CD14-positive monocyte (primary cell): ENCODE measurements at regions not wholly inside any gene's neighbourhood (a gene's known extent, or its start where the extent isn't known, plus 50 kb on each side); places are given as distances from the start of the nearest gene placed in this dataset.

Source experiments
- DNase-seq, 3 donors: peaks; one replicate each; pipeline ENCODE4 v3.0.0-alpha.2; 2011 to 2022
- H2AFZ ChIP-seq: 2 replicates; pipeline ENCODE4 v1.6.0; 2012; ENCODE audit warnings: mild to moderate bottlenecking, low read depth, low read length, inconsistent platforms; ENCODE audit not compliant: insufficient read depth, poor library complexity, severe bottlenecking
- H3K27ac ChIP-seq, 2 donors: 1 replicate in 1 of 2; 2 replicates in 1 of 2; pipeline ENCODE4 v1.5.1; 2012 to 2013; ENCODE audit warnings: low read length in 2 of 2, control low read depth in 1 of 2, inconsistent platforms in 1 of 2, low read depth in 1 of 2, mild to moderate bottlenecking in 1 of 2
- H3K27me3 ChIP-seq, 2 donors: one replicate each; pipeline versions ENCODE4 v1.6.0 to v1.6.1; 2011 to 2013; ENCODE audit warnings: low read length in 2 of 2; ENCODE audit not compliant: control insufficient read depth in 2 of 2, insufficient read depth in 2 of 2
- H3K36me3 ChIP-seq, 2 donors: replicated peaks in 1 of 2; 1 replicate in 1 of 2; 2 replicates in 1 of 2; pipeline versions ENCODE4 v1.5.1 to v1.6.1; 2012 to 2013; ENCODE audit warnings: low read length in 2 of 2, control low read depth in 1 of 2, inconsistent platforms in 1 of 2, mild to moderate bottlenecking in 1 of 2; ENCODE audit not compliant: insufficient read depth in 2 of 2, control insufficient read depth in 1 of 2
- H3K4me1 ChIP-seq, 2 donors: 1 replicate in 1 of 2; 2 replicates in 1 of 2; pipeline versions ENCODE4 v1.5.1 to v1.6.1; 2012 to 2013; ENCODE audit warnings: low read length in 2 of 2, control low read depth in 1 of 2, inconsistent platforms in 1 of 2, mild to moderate bottlenecking in 1 of 2, moderate library complexity in 1 of 2; ENCODE audit not compliant: insufficient read depth in 2 of 2, control insufficient read depth in 1 of 2
- H3K4me2 ChIP-seq: replicated peaks from 2 replicates; pipeline ENCODE3; 2012; ENCODE audit warnings: low read length, moderate library complexity, mild to moderate bottlenecking; ENCODE audit not compliant: poor library complexity, severe bottlenecking; ENCODE audit errors: extremely low read depth
- H3K4me3 ChIP-seq, 3 experiments: fragments of 200-600 bp in 1 of 3; sonication (generic) in 1 of 3; replicated peaks in 1 of 3; 1 replicate in 2 of 3; 2 replicates in 1 of 3; pipeline ENCODE4 v1.5.1; 2011 to 2013; ENCODE audit warnings: low read length in 3 of 3, mild to moderate bottlenecking in 3 of 3, control low read depth in 2 of 3, low read depth in 2 of 3, inconsistent platforms in 1 of 3, moderate library complexity in 1 of 3
- H3K79me2 ChIP-seq: 2 replicates; pipeline ENCODE4 v1.6.0; 2012; ENCODE audit warnings: mild to moderate bottlenecking, control low read depth, inconsistent platforms, low read length, moderate library complexity; ENCODE audit not compliant: insufficient read depth
- H3K9ac ChIP-seq: 2 replicates; pipeline ENCODE4 v1.6.0; 2017; ENCODE audit warnings: low read length, mild to moderate bottlenecking; ENCODE audit not compliant: insufficient read depth, poor library complexity, severe bottlenecking
- H3K9me3 ChIP-seq, 2 donors: replicated peaks in 1 of 2; 1 replicate in 1 of 2; 2 replicates in 1 of 2; pipeline versions ENCODE4 v1.5.1 to v1.6.1; 2012 to 2013; ENCODE audit warnings: low read length in 2 of 2, control low read depth in 1 of 2; ENCODE audit not compliant: control insufficient read depth in 1 of 2, insufficient read depth in 1 of 2
- H4K20me1 ChIP-seq: 2 replicates; pipeline ENCODE4 v1.6.0; 2012; ENCODE audit warnings: mild to moderate bottlenecking, low read length, control low read depth, moderate library complexity; ENCODE audit not compliant: insufficient read depth
- H3K27ac Mint-ChIP-seq, 7 donors: one replicate each; pipeline ENCODE4 v1.8.0; 2020; ENCODE audit warnings: mild to moderate bottlenecking in 7 of 7, mixed read lengths in 7 of 7, moderate library complexity in 6 of 7, inconsistent platforms in 2 of 7
- H3K27me3 Mint-ChIP-seq, 3 donors: one replicate each; pipeline ENCODE4 v1.8.0; 2021 to 2022; ENCODE audit warnings: low read depth in 3 of 3, mild to moderate bottlenecking in 3 of 3, mixed read lengths in 3 of 3, moderate library complexity in 3 of 3, inconsistent platforms in 1 of 3
- H3K36me3 Mint-ChIP-seq, 2 donors: one replicate each; pipeline ENCODE4 v1.8.0; 2020; ENCODE audit warnings: mixed read lengths in 2 of 2, inconsistent platforms in 1 of 2, mild to moderate bottlenecking in 1 of 2
- H3K4me1 Mint-ChIP-seq: one replicate; pipeline ENCODE4 v1.8.0; 2020; ENCODE audit warnings: mild to moderate bottlenecking, mixed read lengths
- H3K4me3 Mint-ChIP-seq, 2 donors: one replicate each; pipeline ENCODE4 v1.8.0; 2020; ENCODE audit warnings: mild to moderate bottlenecking in 2 of 2, mixed read lengths in 2 of 2, moderate library complexity in 1 of 2
- H3K9me3 Mint-ChIP-seq, 7 donors: one replicate each; pipeline ENCODE4 v1.8.0; 2020 to 2022; ENCODE audit warnings: mixed read lengths in 7 of 7, mild to moderate bottlenecking in 6 of 7, moderate library complexity in 6 of 7, inconsistent platforms in 2 of 7
- WGBS: methylation state at CpG from one replicate; pipeline ENCODE4 v1.1.5; 2013; ENCODE audit warnings: missing lambda C conversion rate; ENCODE audit not compliant: insufficient coverage; 5-methylcytosine and 5-hydroxymethylcytosine counted together
- intact Hi-C, 2 donors: fragments of 100-400 bp; cut with micrococcal nuclease; formaldehyde crosslinking; loops; one replicate each; pipeline versions ENCODE4 v1.15.0 to v1.15.1; 2023
- TF ChIP-seq, protein P1 (sequence below): fragments of 200-600 bp; IDR thresholded peaks from one replicate; pipeline ENCODE4 v1.8.0; 2022; ENCODE audit warnings: antibody characterized with exemption, mild to moderate bottlenecking

DNA sequence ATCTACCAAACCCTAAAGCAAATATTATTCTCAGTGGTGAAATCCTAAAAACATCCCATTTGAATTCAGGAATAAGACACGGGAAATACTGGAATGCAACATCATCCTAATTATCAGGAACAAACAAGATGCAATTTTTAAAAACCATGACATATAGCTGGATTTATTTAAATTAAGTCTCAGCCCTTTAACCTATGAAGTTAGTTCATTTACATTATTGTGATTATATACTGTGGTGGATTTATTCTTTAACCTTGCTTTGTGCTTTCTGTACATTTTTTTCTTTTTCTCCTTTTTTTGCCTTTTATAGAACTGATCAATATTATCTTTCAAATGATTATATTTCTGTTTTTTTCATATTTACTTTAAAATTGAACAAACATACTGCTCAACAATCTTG is 59.8 kb upstream of the ARMC2 start:
- H3K4me2 ChIP-seq: no peak overlapping the region
- H3K9me3 Mint-ChIP-seq: peaks cover 0 to 7% (median 4%) of the 10 kb centered on the region in 7 donors
- no peaks in the 10 kb centered on the region for H3K36me3 Mint-ChIP-seq
- DNase-seq: no peak
- no peaks in the 10 kb centered on the region for H3K79me2 ChIP-seq
- H3K27me3 Mint-ChIP-seq: peaks cover 0 to 2% (median 0%) of the 10 kb centered on the region in 3 donors
- no peak overlapping the region for H3K27ac ChIP-seq
- H3K27ac Mint-ChIP-seq: no peak overlapping the region
- H3K27me3 ChIP-seq: no peaks in the 10 kb centered on the region
- no CpG with 5 or more reads among the region's 1 CpG for WGBS
- no peak overlapping the region for H3K4me3 Mint-ChIP-seq
- H3K9me3 ChIP-seq: no peaks in the 10 kb centered on the region
- H3K36me3 ChIP-seq: no peaks in the 10 kb centered on the region
- no peak overlapping the region for H3K4me3 ChIP-seq
- no peaks in the 10 kb centered on the region for H3K4me1 Mint-ChIP-seq
- no peak overlapping the region for H3K9ac ChIP-seq
- intact Hi-C loops: loop anchor here (10.0 kb wide), 3 partner anchors 106 to 244 kb away; no protein-coding TSS in a partner anchor
- H2AFZ ChIP-seq: no peak overlapping the region
- TF ChIP-seq, protein P1, sequence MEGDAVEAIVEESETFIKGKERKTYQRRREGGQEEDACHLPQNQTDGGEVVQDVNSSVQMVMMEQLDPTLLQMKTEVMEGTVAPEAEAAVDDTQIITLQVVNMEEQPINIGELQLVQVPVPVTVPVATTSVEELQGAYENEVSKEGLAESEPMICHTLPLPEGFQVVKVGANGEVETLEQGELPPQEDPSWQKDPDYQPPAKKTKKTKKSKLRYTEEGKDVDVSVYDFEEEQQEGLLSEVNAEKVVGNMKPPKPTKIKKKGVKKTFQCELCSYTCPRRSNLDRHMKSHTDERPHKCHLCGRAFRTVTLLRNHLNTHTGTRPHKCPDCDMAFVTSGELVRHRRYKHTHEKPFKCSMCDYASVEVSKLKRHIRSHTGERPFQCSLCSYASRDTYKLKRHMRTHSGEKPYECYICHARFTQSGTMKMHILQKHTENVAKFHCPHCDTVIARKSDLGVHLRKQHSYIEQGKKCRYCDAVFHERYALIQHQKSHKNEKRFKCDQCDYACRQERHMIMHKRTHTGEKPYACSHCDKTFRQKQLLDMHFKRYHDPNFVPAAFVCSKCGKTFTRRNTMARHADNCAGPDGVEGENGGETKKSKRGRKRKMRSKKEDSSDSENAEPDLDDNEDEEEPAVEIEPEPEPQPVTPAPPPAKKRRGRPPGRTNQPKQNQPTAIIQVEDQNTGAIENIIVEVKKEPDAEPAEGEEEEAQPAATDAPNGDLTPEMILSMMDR: no peak
- H3K4me1 ChIP-seq: no peaks in the 10 kb centered on the region
- H4K20me1 ChIP-seq: no peaks in the 10 kb centered on the region

DNA sequence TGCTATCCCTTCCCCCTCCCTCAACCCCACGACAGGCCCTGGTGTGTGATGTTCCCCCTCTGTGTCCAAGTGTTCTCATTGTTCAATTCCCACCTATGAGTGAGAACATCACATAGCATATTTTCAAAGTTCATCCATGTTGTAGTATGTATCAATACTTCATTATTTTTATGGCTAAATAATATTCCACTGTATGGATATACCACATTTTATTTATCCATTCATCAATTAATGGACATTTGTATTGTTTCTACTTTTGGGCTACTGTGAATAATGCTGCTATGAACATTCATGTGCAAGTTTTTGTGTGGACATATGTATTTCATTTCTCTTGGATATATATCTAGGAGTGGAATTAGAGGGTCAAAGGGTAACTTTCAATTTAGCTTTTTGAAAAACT is 58.7 kb upstream of the ARMC2 start:
- Histone ChIP-seq H3K4me2 (no peak overlapping the region), H3K27ac (no peak overlapping the region), H3K36me3 (no peaks in the 10 kb centered on the region), H3K4me1 (no peaks in the 10 kb centered on the region), H2AFZ (no peak overlapping the region), H3K9ac (no peak overlapping the region), H3K27me3 (no peaks in the 10 kb centered on the region), H3K4me3 (no peak overlapping the region), H3K79me2 (no peaks in the 10 kb centered on the region), H4K20me1 (no peaks in the 10 kb centered on the region), H3K9me3 (no peaks in the 10 kb centered on the region)
- Mint-ChIP-seq H3K9me3 (peaks cover 0 to 7% (median 4%) of the 10 kb centered on the region in 7 donors), H3K27ac (no peak overlapping the region), H3K4me3 (no peak overlapping the region), H3K4me1 (no peaks in the 10 kb centered on the region), H3K27me3 (peaks cover 0 to 2% (median 0%) of the 10 kb centered on the region in 3 donors), H3K36me3 (no peaks in the 10 kb centered on the region)
- intact Hi-C loops: loop anchor here (10.0 kb wide), 3 partner anchors 105 to 245 kb away; no protein-coding TSS in a partner anchor
- no CpG with 5 or more reads among the region's 1 CpG for WGBS
- TF ChIP-seq, protein P1: no peak
- DNase-seq: no peak
